ENCODE measurements at regions not wholly inside any gene's neighbourhood (a gene's known extent, or its start where the extent isn't known, plus 50 kb on each side); places are given as distances from the start of the nearest gene placed in this dataset.

- TF ChIP-seq CTCF (IDR thresholded peaks at IDR 0.05) (no peak), POLR2A (IDR thresholded peaks at IDR 0.05) (no peak), POLR2AphosphoS5 (IDR thresholded peaks at IDR 0.05) (no peak)
Observed at GRCh38 chr5:159459132-159459627, 128.9 kb upstream of the IL12B start.
